AG09319 (cell line): ENCODE measurements at regions not wholly inside any gene's neighbourhood (a gene's known extent, or its start where the extent isn't known, plus 50 kb on each side); places are given as distances from the start of the nearest gene placed in this dataset.

Experiments used
- DNase-seq: peaks from one replicate; pipeline ENCODE4 v3.0.0-alpha.2; 2010; ENCODE audit warnings: low read depth; ENCODE audit errors: extremely low read depth
- CTCF ChIP-seq: IDR thresholded peaks from 2 replicates; pipeline ENCODE4 v1.5.1; 2011; ENCODE audit warnings: low read depth, mild to moderate bottlenecking, inconsistent platforms, low read length, moderate library complexity

DNA sequence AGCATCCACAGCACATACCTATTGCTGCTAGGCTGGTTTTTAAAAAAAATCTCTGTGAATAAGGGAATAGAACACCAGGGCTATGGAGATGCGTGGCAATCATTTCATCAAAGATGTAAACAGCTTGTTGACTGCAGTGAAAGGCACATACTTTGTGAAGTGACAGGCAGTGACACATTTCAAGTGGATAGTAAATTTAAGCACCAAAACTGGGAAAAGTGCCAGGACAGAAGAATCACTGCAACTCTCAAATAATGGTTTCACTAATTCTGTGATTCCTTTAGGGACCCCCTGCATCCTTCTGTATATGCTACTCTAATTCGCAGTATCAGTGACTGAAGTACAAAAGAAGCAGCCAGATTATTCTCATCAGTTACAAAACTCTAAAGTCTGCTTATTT, 145.2 kb upstream of the KLF14 start:
- no peak for TF ChIP-seq CTCF
- DNase-seq = no peak

GRCh38 chr7:130880668-130881067, 146.7 kb upstream of the KLF14 start:
- no peak for DNase-seq

GRCh38 chr7:130881091-130881798, 147.2 kb upstream of the KLF14 start:
- TF ChIP-seq CTCF = no peak
- no peak for DNase-seq

More at GRCh38 chr7:130880668-130881067, 146.7 kb upstream of the KLF14 start:
- TF ChIP-seq CTCF = no peak

GRCh38 chr7:130881799-130882141, 147.8 kb upstream of the KLF14 start:
- DNase-seq = no peak
- TF ChIP-seq CTCF = no peak

DNA sequence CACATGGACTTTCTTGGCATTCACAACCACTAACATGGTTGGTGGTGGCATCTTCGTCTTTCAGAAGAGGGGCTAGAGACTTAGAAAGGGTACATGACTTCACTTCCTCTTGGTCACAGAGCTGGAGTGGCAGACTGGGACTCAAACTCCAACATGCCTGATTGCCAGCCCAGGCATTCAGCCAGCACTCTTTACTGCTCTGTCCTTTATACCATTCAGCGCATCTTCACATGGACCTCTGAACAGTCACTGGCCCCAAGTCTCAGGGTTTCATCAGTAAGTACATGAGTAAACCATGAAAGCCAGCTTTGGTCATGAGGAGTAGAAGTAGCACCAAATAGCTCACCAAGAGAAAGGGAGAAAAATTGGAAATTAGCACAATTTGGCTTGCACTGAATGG, 148.4 kb upstream of the KLF14 start:
- DNase-seq = no peak

GRCh38 chr7:130883928-130884327, 149.9 kb upstream of the KLF14 start:
- TF ChIP-seq CTCF = no peak
- no peak for DNase-seq

More for the DNA sequence above, 148.4 kb upstream of the KLF14 start:
- TF ChIP-seq CTCF = no peak

GRCh38 chr7:130884437-130885417, 150.7 kb upstream of the KLF14 start:
- no peak for TF ChIP-seq CTCF
- no peak for DNase-seq
